HG03108 (cell line): ENCODE measurements at regions not wholly inside any gene's neighbourhood (a gene's known extent, or its start where the extent isn't known, plus 50 kb on each side); places are given as distances from the start of the nearest gene placed in this dataset.

Source experiments
- ATAC-seq: cut with Tn5 transposase; IDR thresholded peaks from one replicate; pipeline ENCODE4 v1.9.1; 2021; ENCODE audit warnings: moderate library complexity; ENCODE audit not compliant: unreplicated experiment

GRCh38 chr13:107003911-107004310 is 436.0 kb upstream of the ARGLU1 start:
- no peak for ATAC-seq

GRCh38 chr13:106998664-106999063 is 430.7 kb upstream of the ARGLU1 start:
- ATAC-seq, result no peak

DNA sequence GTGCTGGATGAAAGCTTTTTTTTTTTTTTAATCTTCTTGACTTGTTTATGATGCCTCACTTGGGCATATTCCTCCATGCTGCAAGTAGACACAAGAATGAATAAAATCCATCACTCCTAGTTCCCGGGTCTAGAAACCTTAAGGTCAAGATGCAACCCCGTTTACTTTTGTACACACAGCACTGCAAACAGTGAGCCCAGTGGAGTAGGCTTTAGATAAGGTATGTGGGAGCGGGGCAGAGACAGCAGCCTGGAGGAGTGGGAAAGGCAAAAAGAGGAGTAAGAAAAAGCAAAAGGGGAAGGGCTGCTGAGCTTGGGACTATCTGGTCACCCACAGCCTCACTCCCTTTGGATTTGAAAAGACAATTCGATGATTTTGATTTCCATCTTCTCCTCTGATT is 429.8 kb upstream of the ARGLU1 start:
- no peak for ATAC-seq

DNA sequence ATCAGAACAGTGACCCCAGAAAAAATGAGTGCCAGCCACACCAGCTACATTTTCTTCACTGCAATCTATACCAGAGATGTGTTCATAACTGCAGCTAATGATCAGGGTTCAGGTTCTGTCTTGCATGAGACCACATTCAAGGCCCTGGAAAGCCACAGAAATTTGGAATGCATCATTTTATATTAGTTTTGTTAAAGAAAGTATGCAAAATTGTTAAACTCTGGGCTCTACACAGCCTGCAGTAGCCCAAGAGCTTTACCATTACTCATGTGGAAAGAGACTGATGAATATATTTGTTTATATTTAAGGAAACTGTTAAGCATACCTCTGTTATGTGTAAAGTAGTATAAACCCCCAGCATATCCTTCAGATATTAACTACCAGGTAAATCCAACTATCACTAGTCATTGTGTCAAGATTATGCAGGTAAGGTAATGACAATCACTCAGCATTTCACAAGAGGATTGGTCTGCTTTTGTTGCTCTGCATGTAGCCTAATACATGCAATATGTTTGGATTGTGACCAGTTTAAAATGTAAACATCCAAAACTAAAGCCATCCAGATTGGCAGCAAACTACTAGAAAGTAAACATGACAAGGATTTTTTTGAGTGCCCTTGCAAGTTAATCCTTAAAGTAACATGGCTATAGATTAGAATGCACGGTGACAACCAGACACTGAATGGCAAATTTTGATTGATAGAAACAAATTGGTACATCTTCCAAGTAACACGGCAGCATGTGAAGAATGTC is 429.1 kb upstream of the ARGLU1 start:
- ATAC-seq, result no peak

GRCh38 chr13:106990594-106990993 is 422.7 kb upstream of the ARGLU1 start:
- ATAC-seq, result no peak

GRCh38 chr13:106989876-106990275 is 421.9 kb upstream of the ARGLU1 start:
- no peak for ATAC-seq

GRCh38 chr13:106987427-106987785 is 419.5 kb upstream of the ARGLU1 start:
- ATAC-seq, result no peak

- no peak for ATAC-seq
Observed at GRCh38 chr13:106986687-106987426, 418.9 kb upstream of the ARGLU1 start.

DNA sequence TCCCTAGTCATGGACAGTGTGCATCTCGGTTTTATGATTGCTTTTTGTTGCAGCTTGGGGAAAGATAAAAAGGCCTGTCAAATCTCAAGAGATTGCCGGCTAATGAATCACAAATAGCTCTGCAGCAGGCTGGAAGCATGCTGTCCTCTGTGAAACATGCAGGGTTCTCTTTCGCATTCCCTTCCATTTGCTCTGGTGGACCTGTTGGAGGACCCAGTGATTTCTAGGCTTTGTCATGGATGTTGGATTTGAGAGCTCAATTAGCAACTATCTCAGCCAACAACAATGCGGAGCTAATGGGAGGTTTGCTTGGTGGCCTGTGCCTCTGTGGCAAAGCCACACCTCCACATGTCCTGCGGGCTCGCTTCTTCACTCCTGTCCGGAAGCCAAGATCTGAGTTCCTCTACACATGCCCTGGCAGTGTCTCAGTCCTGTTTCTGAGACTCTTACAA is 418.1 kb upstream of the ARGLU1 start:
- ATAC-seq, result no peak

- no peak for ATAC-seq
Observed at GRCh38 chr13:106985481-106985880, 417.5 kb upstream of the ARGLU1 start.

DNA sequence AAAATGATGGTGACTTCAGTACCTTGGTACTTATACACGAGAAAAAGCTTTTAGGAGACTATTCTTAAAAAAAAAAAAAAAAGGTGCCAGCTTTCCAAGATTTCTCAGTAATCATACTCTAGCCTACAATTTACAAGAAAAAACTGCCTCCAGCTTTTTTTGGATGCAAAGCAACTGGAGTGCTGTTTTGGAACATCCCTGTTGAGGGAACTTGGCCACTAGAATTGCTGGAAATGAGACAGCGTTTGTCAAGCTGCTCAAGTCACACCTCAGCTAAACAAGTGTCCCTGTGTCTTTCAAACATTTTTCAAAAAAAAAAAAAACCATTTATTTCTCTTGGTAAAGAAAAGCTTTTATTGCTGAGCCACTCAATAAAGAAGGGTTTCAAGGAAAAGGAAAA is 413.1 kb upstream of the ARGLU1 start:
- ATAC-seq, result no peak

DNA sequence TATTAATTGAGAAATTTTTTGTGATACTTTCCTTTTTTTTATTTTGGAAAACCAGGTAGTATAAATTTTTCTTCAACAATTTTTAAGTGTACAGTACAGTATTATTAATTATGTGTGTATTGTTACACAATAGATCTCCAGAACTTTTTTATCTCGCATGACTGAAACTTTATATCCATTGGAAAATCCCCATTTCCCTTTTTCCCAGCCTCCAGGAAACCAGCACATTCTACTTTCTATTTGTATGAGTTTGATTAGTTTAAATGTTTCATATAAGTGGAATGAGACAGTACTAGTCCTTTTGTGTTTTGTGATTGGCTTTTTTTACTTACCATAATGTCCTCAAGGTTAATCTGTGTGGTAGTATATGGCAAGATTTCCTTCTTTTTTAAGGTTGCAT is 399.5 kb upstream of the ARGLU1 start:
- ATAC-seq, result no peak

DNA sequence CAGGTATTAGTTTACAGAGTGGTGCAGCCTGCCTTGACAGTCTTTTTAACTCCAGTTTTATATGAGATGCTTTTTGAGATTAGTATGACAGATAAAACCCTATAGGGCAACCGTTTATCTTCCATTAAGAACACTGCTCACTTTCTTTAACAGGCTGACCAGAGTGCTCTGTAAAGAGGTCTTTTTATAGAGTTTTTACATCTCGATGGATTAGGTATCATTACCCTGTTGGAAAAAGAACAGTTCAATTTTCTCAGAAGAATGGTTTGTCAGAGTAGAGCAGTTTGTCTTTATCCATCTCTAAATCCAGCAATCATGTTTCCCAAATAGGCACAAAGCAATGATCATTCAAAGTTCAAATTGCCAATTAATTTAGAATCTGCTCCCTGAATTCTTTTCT is 395.2 kb upstream of the ARGLU1 start:
- no peak for ATAC-seq

DNA sequence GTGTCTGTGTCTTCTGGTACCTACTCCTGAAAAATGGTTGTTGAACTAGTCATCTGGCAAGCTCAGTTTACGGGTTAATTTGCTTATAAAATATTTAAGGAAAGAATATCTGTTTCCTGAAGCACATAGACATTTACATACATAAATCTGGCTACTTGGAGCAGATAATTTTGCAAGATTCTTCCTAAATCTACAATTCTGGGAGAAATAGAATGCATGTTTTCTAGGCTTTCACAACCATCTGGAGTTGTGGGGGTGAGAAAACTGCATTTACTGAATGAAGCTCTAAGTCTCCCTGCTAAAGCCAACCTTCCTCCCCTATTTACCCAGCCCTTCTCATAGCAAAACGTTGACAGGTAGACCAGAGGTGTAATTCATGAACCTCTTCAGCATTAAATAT is 393.7 kb upstream of the ARGLU1 start:
- no peak for ATAC-seq

DNA sequence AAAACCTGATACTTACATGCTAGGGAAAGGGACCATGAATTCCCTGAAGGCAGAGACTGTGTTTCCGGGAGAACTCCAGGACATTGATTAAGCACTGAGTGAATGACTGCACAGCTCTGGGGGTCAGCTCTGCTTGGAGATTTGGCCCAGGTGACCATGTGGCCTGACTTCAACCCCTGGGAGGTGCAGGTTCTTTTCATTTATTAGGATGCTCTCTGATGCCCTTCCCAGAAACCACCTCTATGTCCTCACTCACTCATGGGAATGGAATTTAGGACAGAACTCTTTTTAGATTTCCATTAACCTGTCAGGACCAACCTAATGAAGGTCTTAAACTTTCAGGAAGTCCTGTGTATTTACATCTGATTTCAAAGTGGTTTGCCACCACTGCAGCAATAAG is 393.3 kb upstream of the ARGLU1 start:
- no peak for ATAC-seq

GRCh38 chr13:106958621-106959048 is 390.7 kb upstream of the ARGLU1 start:
- ATAC-seq, result no peak

DNA sequence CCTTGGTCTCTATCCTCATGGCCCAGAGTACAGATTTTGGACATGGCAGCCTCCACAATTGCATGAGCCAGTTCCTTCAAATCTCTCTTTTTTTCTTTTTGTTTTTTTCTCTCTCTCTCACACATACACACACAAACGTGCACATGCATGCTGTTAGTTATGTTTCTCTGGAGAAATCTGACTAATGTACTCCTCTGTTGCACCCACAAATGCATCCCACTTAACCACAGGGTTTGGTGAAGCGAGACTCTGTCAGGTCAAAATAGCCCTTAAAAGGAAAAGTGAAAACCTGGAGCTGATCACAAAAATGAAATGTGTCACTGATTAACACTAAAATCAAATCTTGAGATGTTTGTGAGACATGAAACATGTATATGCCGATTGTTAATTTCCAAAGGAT is 374.6 kb upstream of the ARGLU1 start:
- ATAC-seq, result no peak

DNA sequence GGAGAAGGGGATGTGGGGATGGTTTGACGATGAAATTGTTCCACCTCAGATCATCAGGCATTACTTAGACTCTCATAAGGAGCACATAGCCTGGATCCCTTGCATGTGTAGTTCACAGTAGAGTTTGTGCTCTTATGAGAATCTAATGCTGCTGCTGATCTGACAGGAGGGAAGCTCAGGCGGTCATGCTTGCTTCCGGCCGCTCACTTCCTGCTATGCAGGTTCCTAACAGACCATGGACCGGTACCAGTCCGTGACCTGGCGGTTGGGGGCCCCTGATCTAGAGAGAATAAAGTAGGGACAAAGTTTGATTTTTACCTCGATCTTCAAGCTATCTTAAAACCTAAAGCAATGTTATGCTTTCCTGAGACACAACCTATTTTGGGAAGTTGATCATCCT is 373.8 kb upstream of the ARGLU1 start:
- ATAC-seq, result no peak

DNA sequence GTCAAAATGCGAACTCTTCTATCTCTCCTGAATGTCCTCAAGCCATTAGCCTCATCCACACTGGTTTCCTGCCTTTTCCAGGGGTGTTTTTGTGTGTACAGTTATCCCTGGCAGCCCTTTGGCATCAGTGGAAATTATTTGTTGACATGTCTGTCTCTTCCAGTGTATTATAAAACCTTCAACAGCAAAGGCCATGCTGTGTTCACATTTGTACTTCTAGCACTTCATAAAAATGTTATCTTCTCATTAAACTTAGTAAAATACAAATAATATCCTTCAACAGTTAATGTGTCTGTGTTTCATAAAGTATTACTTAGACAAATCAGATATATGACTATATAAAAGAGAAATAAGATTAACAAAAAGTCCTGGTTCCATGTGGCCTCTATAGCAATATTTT is 359.5 kb upstream of the ARGLU1 start:
- no peak for ATAC-seq

GRCh38 chr13:106922384-106922783 is 354.4 kb upstream of the ARGLU1 start:
- ATAC-seq, result no peak

DNA sequence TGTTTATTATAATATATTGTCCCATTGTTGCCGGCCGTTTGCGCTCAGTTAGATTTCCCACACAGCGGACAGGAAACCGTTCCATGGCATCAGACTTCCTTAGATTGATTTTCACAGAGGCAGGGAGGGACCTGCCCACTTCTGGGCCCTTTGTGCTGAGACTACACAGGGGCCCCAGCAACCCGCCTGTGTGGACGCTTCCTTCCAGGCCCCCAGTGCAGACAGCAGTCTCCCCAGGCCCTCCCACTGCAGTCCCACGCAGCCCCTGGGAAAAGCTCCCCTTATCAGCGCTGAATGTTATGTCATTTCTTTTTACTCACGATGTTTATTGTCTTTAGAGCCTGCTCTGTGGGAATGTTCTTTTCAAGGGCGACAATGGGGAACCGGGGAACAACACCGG is 351.7 kb upstream of the ARGLU1 start:
- ATAC-seq, result no peak

- ATAC-seq, result no peak
Observed at GRCh38 chr13:106919133-106919532, 351.2 kb upstream of the ARGLU1 start.

DNA sequence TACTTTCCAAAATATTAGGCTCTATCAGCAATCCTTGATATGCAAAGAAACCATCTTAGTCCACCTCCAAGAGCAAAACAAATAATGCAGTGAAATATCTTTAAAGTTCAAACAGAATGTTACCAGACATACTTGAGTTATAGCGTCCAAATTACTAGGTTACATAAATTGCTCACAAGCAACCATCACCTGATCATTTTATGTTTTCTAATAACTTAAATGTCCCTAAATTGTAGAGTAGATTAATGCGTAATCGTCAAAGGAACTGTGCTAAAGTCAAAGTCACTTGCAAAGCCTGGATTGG is 350.6 kb upstream of the ARGLU1 start:
- ATAC-seq, result no peak
